Chondrocyte (in vitro differentiated cells): ENCODE measurements at regions not wholly inside any gene's neighbourhood (a gene's known extent, or its start where the extent isn't known, plus 50 kb on each side); places are given as distances from the start of the nearest gene placed in this dataset.

Experiments
- DNase-seq: peaks from one replicate; pipeline ENCODE4 v3.0.0; 2021; ENCODE audit warnings: mixed read lengths, low spot score
- H3K27ac Mint-ChIP-seq: one replicate; pipeline ENCODE4 v1.8.0; 2021; ENCODE audit warnings: mild to moderate bottlenecking, moderate library complexity, mixed read lengths; ENCODE audit not compliant: unreplicated experiment
- H3K27me3 Mint-ChIP-seq: 2 replicates; pipeline ENCODE4 v1.8.0; 2021; ENCODE audit warnings: low read depth, mixed read lengths
- H3K36me3 Mint-ChIP-seq: 2 replicates; pipeline ENCODE4 v1.8.0; 2021; ENCODE audit warnings: low read depth, mixed read lengths
- H3K4me1 Mint-ChIP-seq: 2 replicates; pipeline ENCODE4 v1.8.0; 2021; ENCODE audit warnings: low read depth, mild to moderate bottlenecking, mixed read lengths
- H3K4me3 Mint-ChIP-seq: one replicate; pipeline ENCODE4 v1.8.0; 2021; ENCODE audit warnings: mild to moderate bottlenecking, moderate library complexity, mixed read lengths; ENCODE audit not compliant: unreplicated experiment
- H3K9me3 Mint-ChIP-seq: 2 replicates; pipeline ENCODE4 v1.8.0; 2021; ENCODE audit warnings: low read depth, mixed read lengths
- TF ChIP-seq, protein P1 (sequence below): fragments of 200-600 bp; sonication (generic); IDR thresholded peaks from 2 replicates; pipeline ENCODE4 v1.5.0; 2021; ENCODE audit warnings: antibody characterized with exemption, mild to moderate bottlenecking, moderate library complexity

DNA sequence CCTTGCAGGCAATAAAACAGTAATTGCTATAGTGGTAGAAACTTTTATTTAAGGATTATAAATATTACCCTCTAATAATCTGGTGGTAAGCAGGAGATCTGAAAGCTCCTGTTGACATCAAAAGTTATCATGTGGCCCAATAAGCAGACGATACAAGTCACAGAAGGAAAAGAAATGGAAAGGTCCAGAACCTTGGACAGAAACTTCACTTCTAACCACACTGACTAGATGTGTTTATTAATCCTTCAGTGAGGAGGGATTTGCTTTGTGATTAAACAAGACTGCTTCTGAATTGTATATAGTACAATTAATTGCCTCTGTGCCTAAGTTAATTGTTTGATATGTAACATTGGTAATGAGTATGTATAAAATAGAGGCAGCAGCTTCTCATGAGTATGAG, 652.7 kb upstream of the MIS18BP1 start:
- H3K4me1 Mint-ChIP-seq: no peaks in the 10 kb centered on the region
- H3K27ac Mint-ChIP-seq: no peak overlapping the region
- H3K36me3 Mint-ChIP-seq: no peaks in the 10 kb centered on the region
- TF ChIP-seq, protein P1, sequence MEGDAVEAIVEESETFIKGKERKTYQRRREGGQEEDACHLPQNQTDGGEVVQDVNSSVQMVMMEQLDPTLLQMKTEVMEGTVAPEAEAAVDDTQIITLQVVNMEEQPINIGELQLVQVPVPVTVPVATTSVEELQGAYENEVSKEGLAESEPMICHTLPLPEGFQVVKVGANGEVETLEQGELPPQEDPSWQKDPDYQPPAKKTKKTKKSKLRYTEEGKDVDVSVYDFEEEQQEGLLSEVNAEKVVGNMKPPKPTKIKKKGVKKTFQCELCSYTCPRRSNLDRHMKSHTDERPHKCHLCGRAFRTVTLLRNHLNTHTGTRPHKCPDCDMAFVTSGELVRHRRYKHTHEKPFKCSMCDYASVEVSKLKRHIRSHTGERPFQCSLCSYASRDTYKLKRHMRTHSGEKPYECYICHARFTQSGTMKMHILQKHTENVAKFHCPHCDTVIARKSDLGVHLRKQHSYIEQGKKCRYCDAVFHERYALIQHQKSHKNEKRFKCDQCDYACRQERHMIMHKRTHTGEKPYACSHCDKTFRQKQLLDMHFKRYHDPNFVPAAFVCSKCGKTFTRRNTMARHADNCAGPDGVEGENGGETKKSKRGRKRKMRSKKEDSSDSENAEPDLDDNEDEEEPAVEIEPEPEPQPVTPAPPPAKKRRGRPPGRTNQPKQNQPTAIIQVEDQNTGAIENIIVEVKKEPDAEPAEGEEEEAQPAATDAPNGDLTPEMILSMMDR: no peak
- H3K9me3 Mint-ChIP-seq: peaks cover 3% of the 10 kb centered on the region
- no peak overlapping the region for H3K4me3 Mint-ChIP-seq
- DNase-seq: no peak
- H3K27me3 Mint-ChIP-seq: no peaks in the 10 kb centered on the region

DNA sequence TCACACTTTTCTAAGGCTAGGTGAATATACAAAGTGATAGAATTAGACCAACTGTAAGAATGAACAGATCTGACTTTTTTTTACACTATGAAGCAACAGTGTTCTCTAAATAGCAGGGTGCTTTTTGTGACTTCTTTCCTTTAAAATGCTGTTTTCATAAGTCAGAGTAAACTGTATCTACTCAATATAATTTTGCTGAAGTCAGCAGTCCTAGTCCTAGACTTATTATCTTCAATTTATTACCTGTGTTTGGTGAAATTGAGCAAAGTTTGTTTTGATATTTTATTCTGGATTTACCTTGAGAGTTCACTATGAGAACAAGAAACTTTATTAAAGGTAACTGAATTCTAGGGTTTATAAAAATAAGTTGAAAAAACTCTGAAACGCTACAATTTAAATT, 651.3 kb upstream of the MIS18BP1 start:
- DNase-seq: no peak
- TF ChIP-seq, protein P1: no peak

DNA sequence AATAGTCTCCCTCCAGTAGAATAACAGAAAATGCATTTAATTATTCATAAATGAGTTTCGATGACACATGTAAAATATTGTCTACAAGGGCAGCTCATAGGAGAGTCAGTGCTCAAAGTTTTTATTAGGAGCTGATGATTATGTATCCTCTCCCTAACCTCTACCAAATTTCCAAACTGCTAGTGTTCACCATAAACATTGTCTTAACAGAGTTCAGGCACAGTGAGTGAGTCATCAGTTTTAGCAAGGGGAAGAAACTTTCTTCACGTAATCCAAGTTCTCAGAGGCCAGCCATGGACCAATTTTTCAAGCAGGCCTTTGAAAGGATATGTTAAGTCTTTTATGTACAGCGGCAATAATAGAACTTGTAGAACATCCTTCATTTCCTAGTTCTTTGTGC, 649.2 kb upstream of the MIS18BP1 start:
- H3K9me3 Mint-ChIP-seq: no peaks in the 10 kb centered on the region
- TF ChIP-seq, protein P1: no peak
- no peak overlapping the region for H3K4me3 Mint-ChIP-seq
- no peak for DNase-seq
- H3K36me3 Mint-ChIP-seq: no peaks in the 10 kb centered on the region
- H3K4me1 Mint-ChIP-seq: no peaks in the 10 kb centered on the region
- H3K27me3 Mint-ChIP-seq: no peaks in the 10 kb centered on the region
- H3K27ac Mint-ChIP-seq: no peak overlapping the region

More for the DNA sequence above, 651.3 kb upstream of the MIS18BP1 start:
- no peaks in the 10 kb centered on the region for H3K27me3 Mint-ChIP-seq
- H3K9me3 Mint-ChIP-seq: no peaks in the 10 kb centered on the region
- no peak overlapping the region for H3K27ac Mint-ChIP-seq
- H3K36me3 Mint-ChIP-seq: no peaks in the 10 kb centered on the region
- no peaks in the 10 kb centered on the region for H3K4me1 Mint-ChIP-seq
- no peak overlapping the region for H3K4me3 Mint-ChIP-seq

DNA sequence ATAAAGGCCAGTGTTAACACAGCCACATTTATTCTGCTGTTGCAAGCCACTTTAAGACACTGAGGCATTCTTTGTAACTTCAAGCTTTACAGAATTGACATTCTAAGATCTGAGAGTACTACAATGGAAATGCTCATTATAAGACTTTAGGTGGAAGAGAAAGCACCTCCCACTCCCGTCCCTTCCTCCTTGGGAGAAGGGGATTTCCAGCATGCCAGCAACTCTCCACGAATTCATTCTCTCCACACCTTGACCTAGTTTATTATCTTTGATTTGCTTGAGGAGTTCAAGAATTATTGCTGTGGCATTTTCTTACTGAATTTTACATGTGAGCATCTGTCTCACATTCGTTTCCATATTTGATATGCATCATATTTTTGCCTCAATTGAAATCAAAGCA, 644.4 kb upstream of the MIS18BP1 start:
- no peaks in the 10 kb centered on the region for H3K4me1 Mint-ChIP-seq
- H3K9me3 Mint-ChIP-seq: no peaks in the 10 kb centered on the region
- no peak overlapping the region for H3K27ac Mint-ChIP-seq
- TF ChIP-seq, protein P1: no peak
- H3K36me3 Mint-ChIP-seq: no peaks in the 10 kb centered on the region
- DNase-seq: no peak
- peaks cover 1% of the 10 kb centered on the region for H3K27me3 Mint-ChIP-seq
- H3K4me3 Mint-ChIP-seq: no peak overlapping the region

DNA sequence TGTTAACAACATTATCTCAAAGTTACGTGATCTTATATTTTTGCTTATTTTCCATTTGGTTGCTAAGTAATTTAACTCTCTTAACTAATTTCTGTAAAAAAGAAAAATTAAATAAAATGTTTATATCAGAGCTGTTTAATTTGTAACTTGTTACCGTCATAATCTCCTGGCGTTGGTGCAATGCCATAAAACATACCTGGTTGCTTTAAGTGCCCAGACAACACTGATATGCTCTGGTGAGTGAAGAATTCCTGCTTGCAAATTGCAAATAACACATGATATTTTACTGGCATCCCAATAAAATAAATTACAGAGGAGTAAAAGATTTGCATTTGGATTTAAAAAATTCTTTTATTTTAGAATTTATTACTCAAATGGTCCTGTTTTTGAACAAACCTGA, 640.1 kb upstream of the MIS18BP1 start:
- Mint-ChIP-seq H3K4me1 (peaks cover 3% of the 10 kb centered on the region), H3K27me3 (peaks cover 30% of the 10 kb centered on the region), H3K9me3 (no peaks in the 10 kb centered on the region), H3K4me3 (no peak overlapping the region), H3K36me3 (no peaks in the 10 kb centered on the region), H3K27ac (no peak overlapping the region)
- no peak for DNase-seq
- TF ChIP-seq, protein P1: no peak
